Tibial nerve (tissue), 3 donors: ENCODE measurements at regions not wholly inside any gene's neighbourhood (a gene's known extent, or its start where the extent isn't known, plus 50 kb on each side); places are given as distances from the start of the nearest gene placed in this dataset.

Experiments
- POLR2A ChIP-seq, 2 donors: fragments of 450-650 bp; IDR thresholded peaks; one replicate each; pipeline ENCODE4 v1.6.1; 2017; ENCODE audit warnings: antibody characterized with exemption in 2 of 2, mild to moderate bottlenecking in 2 of 2, moderate library complexity in 2 of 2
- TF ChIP-seq, protein P1 (sequence below), 5 experiments: fragments of 200-600 bp in 3 of 5; fragments of 450-650 bp in 2 of 5; sonication (generic) in 3 of 5; IDR thresholded peaks; one replicate each; pipeline ENCODE4 v1.5.1; 2016 to 2019; ENCODE audit warnings: antibody characterized with exemption in 5 of 5, mild to moderate bottlenecking in 3 of 5, moderate library complexity in 2 of 5

DNA sequence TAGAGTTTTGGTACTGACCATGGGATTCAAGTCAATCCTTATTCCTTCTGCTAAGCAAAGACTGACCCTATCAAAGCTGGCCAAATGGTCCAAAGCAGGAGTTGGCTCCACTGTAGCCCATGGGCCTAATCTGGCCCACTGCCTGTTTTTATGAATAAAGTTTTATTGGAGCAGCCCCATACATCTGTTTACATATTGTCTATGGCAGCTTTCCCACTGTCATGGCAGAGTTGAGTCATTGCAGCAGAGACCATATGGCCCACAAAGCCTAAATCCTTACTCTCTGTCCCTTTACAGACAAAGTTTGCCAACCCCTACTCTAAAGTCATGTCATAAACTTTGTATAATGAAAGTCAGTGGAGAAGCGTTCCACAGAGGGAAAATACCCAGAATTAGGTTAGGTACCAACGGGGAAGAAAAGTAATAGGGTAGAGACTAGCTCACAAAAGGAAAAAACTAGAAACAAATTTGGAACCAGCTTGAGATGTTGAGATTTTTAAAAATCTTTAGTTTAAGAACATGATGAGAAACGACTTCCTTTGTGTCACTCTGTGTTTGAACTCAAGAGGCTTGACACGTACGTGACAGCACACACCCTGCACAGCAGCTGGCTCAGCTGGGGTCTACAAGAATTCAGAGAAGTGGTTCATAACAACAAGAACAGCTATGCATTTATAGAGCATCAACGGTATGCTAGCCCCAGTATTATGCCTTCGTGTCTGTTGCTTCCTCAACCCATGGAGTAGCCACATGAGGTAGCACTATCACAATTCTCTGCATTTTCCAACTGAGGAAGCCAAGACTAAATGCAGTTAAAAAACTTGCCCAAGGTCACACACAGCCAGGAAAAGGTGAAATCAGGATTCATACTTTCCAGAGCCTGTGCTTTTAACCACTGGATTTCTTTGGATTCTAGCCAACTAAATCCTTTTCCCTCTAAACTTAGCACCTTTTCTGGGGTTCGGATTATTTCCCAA is 198.9 kb upstream of the WWC1 start:
- TF ChIP-seq POLR2A (IDR thresholded peaks at IDR 0.05), result no peak
- TF ChIP-seq, protein P1, sequence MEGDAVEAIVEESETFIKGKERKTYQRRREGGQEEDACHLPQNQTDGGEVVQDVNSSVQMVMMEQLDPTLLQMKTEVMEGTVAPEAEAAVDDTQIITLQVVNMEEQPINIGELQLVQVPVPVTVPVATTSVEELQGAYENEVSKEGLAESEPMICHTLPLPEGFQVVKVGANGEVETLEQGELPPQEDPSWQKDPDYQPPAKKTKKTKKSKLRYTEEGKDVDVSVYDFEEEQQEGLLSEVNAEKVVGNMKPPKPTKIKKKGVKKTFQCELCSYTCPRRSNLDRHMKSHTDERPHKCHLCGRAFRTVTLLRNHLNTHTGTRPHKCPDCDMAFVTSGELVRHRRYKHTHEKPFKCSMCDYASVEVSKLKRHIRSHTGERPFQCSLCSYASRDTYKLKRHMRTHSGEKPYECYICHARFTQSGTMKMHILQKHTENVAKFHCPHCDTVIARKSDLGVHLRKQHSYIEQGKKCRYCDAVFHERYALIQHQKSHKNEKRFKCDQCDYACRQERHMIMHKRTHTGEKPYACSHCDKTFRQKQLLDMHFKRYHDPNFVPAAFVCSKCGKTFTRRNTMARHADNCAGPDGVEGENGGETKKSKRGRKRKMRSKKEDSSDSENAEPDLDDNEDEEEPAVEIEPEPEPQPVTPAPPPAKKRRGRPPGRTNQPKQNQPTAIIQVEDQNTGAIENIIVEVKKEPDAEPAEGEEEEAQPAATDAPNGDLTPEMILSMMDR (IDR thresholded peaks at IDR 0.05), result no peak
